H1 (cell line): ENCODE measurements at regions not wholly inside any gene's neighbourhood (a gene's known extent, or its start where the extent isn't known, plus 50 kb on each side); places are given as distances from the start of the nearest gene placed in this dataset.

Experiments
- CTCF ChIA-PET: fragments of 300-600 bp; sonication (Branson Sonifier 250); formaldehyde crosslinking; loops from one replicate; lab custom pipeline; 2021; ENCODE audit not compliant: partially characterized antibody; lab: Charles Lee
- POLR2A ChIA-PET: fragments of 300-600 bp; sonication (Branson Sonifier 250); formaldehyde crosslinking; loops from one replicate; lab custom pipeline; 2021; ENCODE audit warnings: inconsistent platforms; ENCODE audit not compliant: partially characterized antibody; lab: Charles Lee
- DNase-seq, 2 experiments: peaks; one replicate each; pipeline versions ENCODE4 v3.0.0 to v3.0.0-alpha.2; 2010 to 2022; ENCODE audit warnings: low spot score in 2 of 2, low read depth in 1 of 2, mixed read lengths in 1 of 2
- FAIRE-seq: peaks from 2 replicates; lab custom pipeline; 2011; peaks lifted over from hg19 to GRCh38; lab: Jason Lieb, UNC
- H2AFZ ChIP-seq: 2 replicates; pipeline ENCODE4 v1.8.1; 2012; ENCODE audit warnings: low read length, inconsistent platforms
- H2AK5ac ChIP-seq: 2 replicates; pipeline ENCODE4 v1.6.1; 2013; ENCODE audit warnings: low read depth, low read length
- H2BK120ac ChIP-seq: replicated peaks from 2 replicates; pipeline ENCODE3; 2013; ENCODE audit warnings: low read depth, low read length, inconsistent platforms
- H2BK12ac ChIP-seq: 2 replicates; pipeline ENCODE4 v1.6.1; 2013; ENCODE audit warnings: low read depth, low read length
- H2BK15ac ChIP-seq: 2 replicates; pipeline ENCODE4 v1.6.1; 2013; ENCODE audit warnings: low read length
- H2BK20ac ChIP-seq: 2 replicates; pipeline ENCODE4 v1.6.1; 2013; ENCODE audit warnings: low read length
- H2BK5ac ChIP-seq: 2 replicates; pipeline ENCODE4 v1.6.1; 2013; ENCODE audit warnings: low read depth, low read length
- H3K14ac ChIP-seq: 2 replicates; pipeline ENCODE4 v1.6.1; 2013; ENCODE audit warnings: inconsistent platforms; ENCODE audit not compliant: insufficient read length
- H3K18ac ChIP-seq: 2 replicates; pipeline ENCODE4 v1.6.1; 2013; ENCODE audit warnings: low read length; ENCODE audit errors: extremely low read depth
- H3K23ac ChIP-seq: 2 replicates; pipeline ENCODE4 v1.6.1; 2013; ENCODE audit warnings: inconsistent platforms; ENCODE audit not compliant: insufficient read length
- H3K23me2 ChIP-seq: 2 replicates; pipeline ENCODE4 v1.6.1; 2013; ENCODE audit warnings: low read depth, low read length
- H3K27ac ChIP-seq: 2 replicates; pipeline ENCODE4 v1.6.1; 2011; ENCODE audit warnings: low read depth, low read length, inconsistent platforms
- H3K27me3 ChIP-seq, 4 experiments: replicated peaks in 1 of 4; 1 replicate in 1 of 4; 2 replicates in 3 of 4; pipeline versions ENCODE4 v1.6.1 to v1.8.1; 2011 to 2013; ENCODE audit warnings: low read length in 3 of 4, mild to moderate bottlenecking in 3 of 4, inconsistent platforms in 2 of 4, mixed read lengths in 2 of 4, moderate library complexity in 1 of 4; ENCODE audit not compliant: control insufficient read depth in 3 of 4, insufficient read depth in 3 of 4; ENCODE audit errors: extremely low read depth in 1 of 4
- H3K36me3 ChIP-seq, 4 experiments: 2 replicates each; pipeline versions ENCODE4 v1.6.1 to v1.8.1; 2011 to 2013; ENCODE audit warnings: mild to moderate bottlenecking in 4 of 4, low read length in 3 of 4, moderate library complexity in 2 of 4, control low read depth in 1 of 4, inconsistent platforms in 1 of 4; ENCODE audit not compliant: insufficient read depth in 4 of 4, control insufficient read depth in 2 of 4
- H3K4ac ChIP-seq: replicated peaks from 2 replicates; pipeline ENCODE3; 2013; ENCODE audit warnings: low read length, low read depth, mixed read lengths, inconsistent platforms; ENCODE audit not compliant: insufficient read length
- H3K4me1 ChIP-seq, 4 experiments: replicated peaks in 1 of 4; 1 replicate in 1 of 4; 2 replicates in 3 of 4; pipeline versions ENCODE4 v1.6.1 to v1.8.1; 2011 to 2013; ENCODE audit warnings: low read length in 3 of 4, inconsistent platforms in 2 of 4, mixed read lengths in 1 of 4; ENCODE audit not compliant: insufficient read depth in 4 of 4, control insufficient read depth in 3 of 4
- H3K4me2 ChIP-seq, 2 experiments: 2 replicates each; pipeline versions ENCODE4 v1.6.1 to v1.8.1; 2011 to 2013; ENCODE audit warnings: low read depth in 2 of 2, low read length in 2 of 2, control low read depth in 1 of 2, inconsistent platforms in 1 of 2, mild to moderate bottlenecking in 1 of 2; ENCODE audit not compliant: insufficient read depth in 1 of 2
- H3K4me3 ChIP-seq, 4 experiments: fragments of 200-600, 300-600 bp in 1 of 4; sonication (generic), shearing (Covaris generic), sonication (Bioruptor Twin) in 1 of 4; 2 replicates each; pipeline versions ENCODE4 v1.5.1 to v1.8.1; 2011 to 2016; ENCODE audit warnings: low read length in 4 of 4, low read depth in 3 of 4, control low read depth in 2 of 4, inconsistent platforms in 2 of 4, mild to moderate bottlenecking in 2 of 4, mixed read lengths in 1 of 4, moderate library complexity in 1 of 4; ENCODE audit not compliant: insufficient read depth in 2 of 4; ENCODE audit errors: extremely low read depth in 1 of 4
- H3K56ac ChIP-seq: replicated peaks from 2 replicates; pipeline ENCODE3; 2013; ENCODE audit warnings: low read depth, mild to moderate bottlenecking, mixed read lengths, low read length, inconsistent platforms; ENCODE audit not compliant: insufficient read length
- H3K79me1 ChIP-seq: 2 replicates; pipeline ENCODE4 v1.6.1; 2013; ENCODE audit warnings: low read depth, low read length, control low read depth
- H3K79me2 ChIP-seq, 2 experiments: 2 replicates each; pipeline versions ENCODE4 v1.6.1 to v1.8.1; 2012 to 2013; ENCODE audit warnings: low read length in 2 of 2, mild to moderate bottlenecking in 2 of 2, inconsistent platforms in 1 of 2; ENCODE audit not compliant: insufficient read depth in 2 of 2, control insufficient read depth in 1 of 2
- H3K9ac ChIP-seq, 4 experiments: replicated peaks in 1 of 4; 1 replicate in 1 of 4; 2 replicates in 3 of 4; pipeline versions ENCODE4 v1.6.1 to v1.8.1; 2011 to 2013; ENCODE audit warnings: low read depth in 3 of 4, low read length in 3 of 4, control low read depth in 2 of 4, mild to moderate bottlenecking in 2 of 4, moderate library complexity in 2 of 4, inconsistent platforms in 1 of 4; ENCODE audit errors: extremely low read depth in 1 of 4
- H3K9me3 ChIP-seq, 2 experiments: 2 replicates each; pipeline versions ENCODE4 v1.6.1 to v1.8.1; 2012 to 2013; ENCODE audit warnings: mild to moderate bottlenecking in 2 of 2, moderate library complexity in 2 of 2, control low read depth in 1 of 2, inconsistent platforms in 1 of 2, low read depth in 1 of 2, low read length in 1 of 2, mixed read lengths in 1 of 2; ENCODE audit not compliant: insufficient read depth in 2 of 2
- H4K20me1 ChIP-seq, 2 experiments: replicated peaks in 1 of 2; 2 replicates each; pipeline versions ENCODE3 to v1.8.1; 2011 to 2013; ENCODE audit warnings: inconsistent platforms in 2 of 2, low read length in 2 of 2, mild to moderate bottlenecking in 1 of 2; ENCODE audit not compliant: insufficient read depth in 2 of 2, control insufficient read depth in 1 of 2
- H4K5ac ChIP-seq: 2 replicates; pipeline ENCODE4 v1.6.1; 2013; ENCODE audit warnings: low read length, low read depth, mixed read lengths, inconsistent platforms; ENCODE audit not compliant: insufficient read length
- H4K8ac ChIP-seq: 2 replicates; pipeline ENCODE4 v1.8.0; 2013; ENCODE audit warnings: mild to moderate bottlenecking, moderate library complexity, low read length, inconsistent platforms; ENCODE audit not compliant: insufficient read depth; ENCODE audit errors: extremely low read depth
- H4K91ac ChIP-seq: replicated peaks from 2 replicates; pipeline ENCODE3; 2013; ENCODE audit warnings: low read length, mixed read lengths, inconsistent platforms; ENCODE audit not compliant: insufficient read length
- ASH2L ChIP-seq: fragments of 200-600, 300-600 bp; sonication (generic); IDR thresholded peaks from one replicate; pipeline ENCODE4 v1.7.1; 2017; ENCODE audit warnings: low read length
- CBX5 ChIP-seq: fragments of 300-800, 300-1000 bp; sonication (generic); IDR thresholded peaks from 2 replicates; pipeline ENCODE4 v1.7.1; 2016; ENCODE audit warnings: antibody characterized with exemption, low read length, low read depth
- CBX8 ChIP-seq: fragments of 300-800, 300-1000 bp; sonication (generic); IDR thresholded peaks from 2 replicates; pipeline ENCODE4 v1.7.1; 2016; ENCODE audit warnings: low read depth, low read length, borderline replicate concordance
- FOSL1 ChIP-seq: IDR thresholded peaks from 2 replicates; pipeline ENCODE4 v1.6.1; 2011; ENCODE audit warnings: mild to moderate bottlenecking, low read depth, low read length, moderate library complexity; ENCODE audit not compliant: insufficient read depth
- KDM5A ChIP-seq: fragments of 200-600 bp; IDR thresholded peaks from 2 replicates; pipeline ENCODE4 v1.7.1; 2012; ENCODE audit warnings: mild to moderate bottlenecking, low read length, inconsistent platforms, mixed read lengths
- POLR2A ChIP-seq, 2 experiments: IDR thresholded peaks; 1 replicate in 1 of 2; 2 replicates in 1 of 2; pipeline ENCODE4 v1.6.1; 2011; ENCODE audit warnings: low read depth in 2 of 2, low read length in 2 of 2, mild to moderate bottlenecking in 2 of 2; ENCODE audit errors: control extremely low read depth in 1 of 2
- POLR2AphosphoS5 ChIP-seq: IDR thresholded peaks from 2 replicates; pipeline ENCODE4 v1.6.1; 2011; ENCODE audit warnings: low read depth, low read length
- RAD21 ChIP-seq, 2 experiments: IDR thresholded peaks in 1 of 2; conservative IDR thresholded peaks in 1 of 2; 2 replicates each; pipeline ENCODE4 v1.6.1; 2011; ENCODE audit warnings: low read depth in 2 of 2, low read length in 2 of 2, improper control_type of control experiment in 1 of 2, inconsistent platforms in 1 of 2, mild to moderate bottlenecking in 1 of 2, moderate library complexity in 1 of 2
- RFX5 ChIP-seq: IDR thresholded peaks from 2 replicates; pipeline ENCODE4 v1.6.1; 2011; ENCODE audit warnings: low read depth, low read length, improper control_type of control experiment, borderline replicate concordance
- RNF2 ChIP-seq: fragments of 200-900, 300-1000 bp; sonication (generic); IDR thresholded peaks from 2 replicates; pipeline ENCODE4 v1.7.1; 2016; ENCODE audit warnings: borderline replicate concordance, low read depth, mild to moderate bottlenecking, antibody characterized with exemption, low read length; ENCODE audit not compliant: poor library complexity, severe bottlenecking; ENCODE audit errors: missing control alignments
- TAF1 ChIP-seq: IDR thresholded peaks from 2 replicates; pipeline ENCODE4 v1.6.1; 2011; ENCODE audit warnings: mild to moderate bottlenecking, low read depth, low read length
- WGBS, 2 experiments: shearing (Covaris generic) in 1 of 2; methylation state at CpG; one replicate each; pipeline versions ENCODE4 v1.1.6 to v1.1.7; 2013 to 2015; ENCODE audit warnings: low lambda C conversion rate in 2 of 2, mixed read lengths in 2 of 2, inconsistent platforms in 1 of 2, low coverage in 1 of 2, missing lambda C conversion rate in 1 of 2; ENCODE audit not compliant: insufficient replicate concordance in 2 of 2, insufficient coverage in 1 of 2, insufficient read length in 1 of 2; ENCODE audit errors: extremely low coverage in 1 of 2, missing lambda C conversion rate in 1 of 2; 5-methylcytosine and 5-hydroxymethylcytosine counted together
- TF ChIP-seq, protein P1 (sequence below): IDR thresholded peaks from 2 replicates; pipeline ENCODE4 v1.6.1; 2012; ENCODE audit warnings: low read length, inconsistent platforms
- TF ChIP-seq, protein P2 (sequence below): IDR thresholded peaks from 2 replicates; pipeline ENCODE4 v1.6.1; 2012; ENCODE audit warnings: inconsistent platforms

DNA sequence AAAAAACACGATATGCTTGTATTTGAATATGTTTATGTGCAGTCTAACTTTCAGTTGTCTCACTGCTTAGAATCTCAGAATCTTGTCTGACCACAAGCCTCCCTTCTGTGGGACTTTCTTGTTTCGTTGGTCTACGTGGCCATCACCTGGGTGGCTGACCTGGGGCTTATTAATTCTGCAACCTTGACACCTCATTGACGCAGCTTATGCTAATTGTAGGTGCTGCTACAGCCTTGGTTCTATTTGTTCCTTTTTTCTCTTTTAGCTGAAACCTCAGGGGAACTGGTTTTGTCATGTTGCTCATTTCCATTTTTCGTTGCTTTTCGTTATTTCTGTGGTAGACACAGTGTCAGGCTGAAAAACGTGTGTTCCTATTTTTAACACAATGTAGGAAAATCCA lies 273.7 kb downstream of the SLC4A3 start:
- Histone ChIP-seq H3K27ac (no peak overlapping the region), H2BK12ac (no peak overlapping the region), H3K4ac (no peak overlapping the region), H3K23me2 (no peaks in the 10 kb centered on the region; the same call in 1 of the 2 replicates), H3K9me3 (no peaks in the 10 kb centered on the region; a peak in 1 of 4 replicates), H2AK5ac (no peak overlapping the region), H2BK15ac (no peak overlapping the region), H3K4me2 (no peak overlapping the region), H3K79me1 (no peaks in the 10 kb centered on the region), H3K4me1 (peaks cover 0 to 6% (median 3%) of the 10 kb centered on the region in 4 experiments; a peak in 2 of 7 replicates), H3K14ac (no peak overlapping the region), H4K20me1 (no peaks in the 10 kb centered on the region), H3K23ac (no peak overlapping the region), H4K91ac (no peak overlapping the region), H2BK5ac (no peak overlapping the region), H3K56ac (no peak overlapping the region), H3K79me2 (no peaks in the 10 kb centered on the region), H3K4me3 (no peak overlapping the region), H3K9ac (no peak overlapping the region), H3K36me3 (no peaks in the 10 kb centered on the region), H2BK120ac (no peak overlapping the region), H2BK20ac (no peak overlapping the region), H2AFZ (no peak overlapping the region), H4K5ac (no peak overlapping the region), H3K27me3 (no peaks in the 10 kb centered on the region), H4K8ac (no peak overlapping the region), H3K18ac (no peak overlapping the region)
- CTCF ChIA-PET: no interaction called here
- POLR2A ChIA-PET: no interaction called here
- 91% methylated on average over 7 of the region's 7 CpGs; no CpG with 5 or more reads in 1 of the 2 experiments for WGBS, 2 experiments
- DNase-seq: no peak
- FAIRE-seq: no peak
- TF ChIP-seq RFX5 (no peak), RAD21 (IDR thresholded peaks at IDR 0.05 in 1 of 2, conservative IDR thresholded peaks at IDR 0.05 in 1 of 2; ENCODE audit: low read depth in 2 of 2, low read length in 2 of 2) (no peak), POLR2AphosphoS5 (no peak), RNF2 (no peak), CBX5 (no peak), ASH2L (no peak), KDM5A (no peak), CBX8 (no peak), POLR2A (IDR thresholded peaks at IDR 0.05; ENCODE audit: control extremely low read depth in 1 of 2, low read depth in 2 of 2, low read length in 2 of 2) (no peak), TAF1 (no peak), FOSL1 (no peak)
- TF ChIP-seq, protein P1, sequence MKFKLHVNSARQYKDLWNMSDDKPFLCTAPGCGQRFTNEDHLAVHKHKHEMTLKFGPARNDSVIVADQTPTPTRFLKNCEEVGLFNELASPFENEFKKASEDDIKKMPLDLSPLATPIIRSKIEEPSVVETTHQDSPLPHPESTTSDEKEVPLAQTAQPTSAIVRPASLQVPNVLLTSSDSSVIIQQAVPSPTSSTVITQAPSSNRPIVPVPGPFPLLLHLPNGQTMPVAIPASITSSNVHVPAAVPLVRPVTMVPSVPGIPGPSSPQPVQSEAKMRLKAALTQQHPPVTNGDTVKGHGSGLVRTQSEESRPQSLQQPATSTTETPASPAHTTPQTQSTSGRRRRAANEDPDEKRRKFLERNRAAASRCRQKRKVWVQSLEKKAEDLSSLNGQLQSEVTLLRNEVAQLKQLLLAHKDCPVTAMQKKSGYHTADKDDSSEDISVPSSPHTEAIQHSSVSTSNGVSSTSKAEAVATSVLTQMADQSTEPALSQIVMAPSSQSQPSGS: no peak
- TF ChIP-seq, protein P2, sequence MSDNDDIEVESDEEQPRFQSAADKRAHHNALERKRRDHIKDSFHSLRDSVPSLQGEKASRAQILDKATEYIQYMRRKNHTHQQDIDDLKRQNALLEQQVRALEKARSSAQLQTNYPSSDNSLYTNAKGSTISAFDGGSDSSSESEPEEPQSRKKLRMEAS: no peak
